ENCODE measurements at regions not wholly inside any gene's neighbourhood (a gene's known extent, or its start where the extent isn't known, plus 50 kb on each side); places are given as distances from the start of the nearest gene placed in this dataset.

GRCh38 chrX:131836161-131836560, 186.9 kb upstream of the STK26 start:
- H3K4me3 ChIP-seq (ENCODE audit: low read depth in 2 of 2, low read length in 1 of 2): no peak overlapping the region
- no peak overlapping the region for H3K9ac ChIP-seq
- H3K79me2 ChIP-seq (ENCODE audit: insufficient read depth): no peaks in the 10 kb centered on the region
- no peaks in the 10 kb centered on the region for H3K36me3 ChIP-seq (replicated peaks in 1 of 2; ENCODE audit: control insufficient read depth in 1 of 2, insufficient read depth in 2 of 2, low read length in 1 of 2)
- H3K27me3 ChIP-seq (ENCODE audit: insufficient read depth): no peaks in the 10 kb centered on the region
- H4K20me1 ChIP-seq (ENCODE audit: insufficient read depth): no peaks in the 10 kb centered on the region
- ChIA-PET CTCF (interaction anchor here (1.4 kb wide), 1 partner anchor 12 kb away, joined by 3 read pairs; no protein-coding TSS in a partner anchor), POLR2A (no interaction called here)
- H3K9me3 ChIP-seq: no peaks in the 10 kb centered on the region
- 24% methylated on average over 3 of the region's 3 CpGs for WGBS (ENCODE audit: low lambda C conversion rate)
- no peak overlapping the region for H2AFZ ChIP-seq (ENCODE audit: low read depth)
- no peaks in the 10 kb centered on the region for H3K9me2 ChIP-seq
- no peak for DNase-seq
- no peak overlapping the region for H3K4me2 ChIP-seq
- H3F3A ChIP-seq (replicated peaks; ENCODE audit: insufficient read depth): no peaks in the 10 kb centered on the region
- no peak overlapping the region for H3K27ac ChIP-seq (ENCODE audit: low read depth in 2 of 2, low read length in 1 of 2)
- TF ChIP-seq CHD2 (IDR thresholded peaks at IDR 0.05; ENCODE audit: low read length, partially characterized antibody) (no peak), JUND (IDR thresholded peaks at IDR 0.05) (no peak), USF1 (IDR thresholded peaks at IDR 0.05; ENCODE audit: borderline replicate concordance, low read depth) (no peak), NRF1 (IDR thresholded peaks at IDR 0.05; ENCODE audit: low read depth, low read length) (no peak)
- no peaks in the 10 kb centered on the region; a peak in 2 of 4 replicates for H3K4me1 ChIP-seq (ENCODE audit: control insufficient read depth in 1 of 2, insufficient read depth in 2 of 2, low read depth in 1 of 2, low read length in 1 of 2)

- DNase-seq: no peak
- Histone ChIP-seq H3K36me3 (replicated peaks in 1 of 2; ENCODE audit: control insufficient read depth in 1 of 2, insufficient read depth in 2 of 2, low read length in 1 of 2) (no peaks in the 10 kb centered on the region), H3K27me3 (ENCODE audit: insufficient read depth) (no peaks in the 10 kb centered on the region), H3K27ac (ENCODE audit: low read depth in 2 of 2, low read length in 1 of 2) (no peak overlapping the region), H3K4me2 (no peak overlapping the region), H3K9ac (no peak overlapping the region), H2AFZ (ENCODE audit: low read depth) (no peak overlapping the region), H3F3A (replicated peaks; ENCODE audit: insufficient read depth) (no peaks in the 10 kb centered on the region), H3K9me3 (no peaks in the 10 kb centered on the region), H3K4me1 (ENCODE audit: control insufficient read depth in 1 of 2, insufficient read depth in 2 of 2, low read depth in 1 of 2, low read length in 1 of 2) (peaks cover 0 to 3% of the 10 kb centered on the region in 2 experiments; a peak in 2 of 4 replicates), H3K4me3 (ENCODE audit: low read depth in 2 of 2, low read length in 1 of 2) (no peak overlapping the region), H3K9me2 (no peaks in the 10 kb centered on the region), H3K79me2 (ENCODE audit: insufficient read depth) (no peaks in the 10 kb centered on the region), H4K20me1 (ENCODE audit: insufficient read depth) (no peaks in the 10 kb centered on the region)
- POLR2A ChIA-PET: no interaction called here
- TF ChIP-seq GATA2 (CRISPR knock-in tag; IDR thresholded peaks at IDR 0.05) (no peak), USF2 (IDR thresholded peaks at IDR 0.05; ENCODE audit: borderline replicate concordance, low read depth, low read length) (no peak)
- CTCF ChIA-PET: interaction anchor here (1.4 kb wide), 1 partner anchor 14 kb away, joined by 3 read pairs; no protein-coding TSS in a partner anchor
Measured at GRCh38 chrX:131837325-131837724, 185.8 kb upstream of the STK26 start.

GRCh38 chrX:131840799-131841495, 182.2 kb upstream of the STK26 start:
- Histone ChIP-seq H3K4me3 (ENCODE audit: low read depth in 2 of 2, low read length in 1 of 2) (no peak overlapping the region), H3K9me3 (no peaks in the 10 kb centered on the region), H3K36me3 (replicated peaks in 1 of 2; ENCODE audit: control insufficient read depth in 1 of 2, insufficient read depth in 2 of 2, low read length in 1 of 2) (no peaks in the 10 kb centered on the region), H3K9me2 (no peaks in the 10 kb centered on the region), H3K79me2 (ENCODE audit: insufficient read depth) (no peaks in the 10 kb centered on the region), H3K4me2 (peak overlapping the region; percentile 51; the same call in 1 of the 2 replicates), H3K27me3 (ENCODE audit: insufficient read depth) (peaks cover 11% of the 10 kb centered on the region; the same call in 1 of the 2 replicates), H3K4me1 (ENCODE audit: control insufficient read depth in 1 of 2, insufficient read depth in 2 of 2, low read depth in 1 of 2, low read length in 1 of 2) (peaks cover 0 to 3% of the 10 kb centered on the region in 2 experiments; a peak in 2 of 4 replicates), H3F3A (replicated peaks; ENCODE audit: insufficient read depth) (no peaks in the 10 kb centered on the region), H2AFZ (ENCODE audit: low read depth) (no peak overlapping the region), H4K20me1 (ENCODE audit: insufficient read depth) (no peaks in the 10 kb centered on the region), H3K27ac (ENCODE audit: low read depth in 2 of 2, low read length in 1 of 2) (no peak overlapping the region), H3K9ac (no peak overlapping the region)
- 20% methylated on average over 9 of the region's 24 CpGs for WGBS (ENCODE audit: low lambda C conversion rate)
- DNase-seq: peak; percentile 14
- CTCF ChIA-PET: interaction anchor here (0.6 to 2.2 kb wide), 29 partner anchors 9 to 1419 kb away, joined by 3 to 27 read pairs (median 4); partner anchors contain the start of gene RAP2C
- POLR2A ChIA-PET: interaction anchor here (0.6 kb wide), 1 partner anchor 271 kb away, joined by 3 read pairs; no protein-coding TSS in a partner anchor
- TF ChIP-seq TAF1 (IDR thresholded peaks at IDR 0.05; ENCODE audit: borderline replicate concordance, low read depth, low read length) (no peak), YY1 (IDR thresholded peaks at IDR 0.05; ENCODE audit: low read depth) (no peak), FOXM1 (IDR thresholded peaks at IDR 0.05; ENCODE audit: low read depth) (no peak)

Data from SK-N-SH (cell line).